ENCODE measurements at regions not wholly inside any gene's neighbourhood (a gene's known extent, or its start where the extent isn't known, plus 50 kb on each side); places are given as distances from the start of the nearest gene placed in this dataset.

GRCh38 chr2:142222715-142223114 is 91.9 kb upstream of the LRP1B start:
- no peak for ATAC-seq

GRCh38 chr2:142220901-142221300 is 90.1 kb upstream of the LRP1B start:
- ATAC-seq, result no peak

- ATAC-seq, result no peak
Measured at GRCh38 chr2:142220239-142220638, 89.4 kb upstream of the LRP1B start.

GRCh38 chr2:142218471-142218870 is 87.7 kb upstream of the LRP1B start:
- no peak for ATAC-seq

GRCh38 chr2:142217804-142218203 is 87.0 kb upstream of the LRP1B start:
- ATAC-seq, result no peak

DNA sequence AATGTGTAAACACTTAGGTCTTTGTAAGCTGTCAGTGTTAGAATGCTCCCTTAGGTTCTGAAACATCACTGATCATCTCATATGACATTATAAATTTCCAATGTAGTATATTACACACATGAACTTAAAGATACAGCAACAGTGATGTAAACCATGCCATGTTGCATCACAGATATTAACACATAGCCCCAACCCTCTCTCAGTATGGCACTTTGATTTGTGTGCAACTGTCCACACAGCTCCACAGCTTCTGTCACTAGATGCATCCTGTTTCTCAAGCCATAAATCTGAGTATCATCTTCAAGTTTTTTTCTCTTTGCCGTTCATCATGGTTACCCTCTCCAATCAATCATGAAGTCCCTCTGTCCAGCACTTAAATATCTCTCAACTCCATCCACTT is 69.2 kb upstream of the LRP1B start:
- ATAC-seq, result no peak

GRCh38 chr2:142199073-142199472 is 68.3 kb upstream of the LRP1B start:
- no peak for ATAC-seq

DNA sequence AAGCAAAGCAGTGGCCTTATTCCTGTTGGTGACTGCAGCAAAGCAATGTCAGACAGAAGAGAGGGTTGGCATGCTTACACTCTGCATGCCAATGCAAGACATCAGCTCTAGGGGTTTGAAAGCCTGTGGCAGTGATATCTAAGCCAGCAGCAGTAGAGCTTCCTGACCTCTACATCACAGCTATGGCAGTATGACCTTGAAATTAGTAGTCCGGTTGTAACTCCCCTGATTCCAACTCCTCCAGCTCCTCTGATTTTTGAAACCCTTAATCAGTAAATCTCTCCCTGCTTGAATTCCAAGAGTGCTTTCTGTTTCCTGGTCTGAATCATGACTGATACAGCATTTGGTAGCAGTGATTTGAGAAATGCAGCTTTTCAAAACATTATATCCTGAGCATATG is 60.0 kb upstream of the LRP1B start:
- ATAC-seq, result no peak

DNA sequence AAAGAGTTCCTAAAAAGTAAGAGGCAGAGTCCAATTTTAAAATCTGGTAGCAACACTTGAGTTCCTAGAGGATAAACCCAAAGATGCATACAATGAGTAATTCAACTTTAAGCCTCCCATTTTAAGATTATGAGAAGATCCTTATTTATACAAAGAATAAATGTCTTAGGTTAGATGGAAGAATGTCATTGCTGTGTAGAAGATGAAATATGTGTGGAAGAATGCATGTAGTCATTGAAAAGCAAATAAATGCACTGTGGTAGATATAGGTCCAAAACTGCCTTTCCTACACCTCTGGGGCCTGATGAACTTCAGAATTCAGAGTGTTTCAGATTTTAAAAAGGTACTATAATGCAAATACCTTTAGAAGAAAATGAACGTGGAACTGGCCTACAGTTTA is 58.7 kb upstream of the LRP1B start:
- no peak for ATAC-seq

GRCh38 chr2:142188562-142188961 is 57.7 kb upstream of the LRP1B start:
- no peak for ATAC-seq

DNA sequence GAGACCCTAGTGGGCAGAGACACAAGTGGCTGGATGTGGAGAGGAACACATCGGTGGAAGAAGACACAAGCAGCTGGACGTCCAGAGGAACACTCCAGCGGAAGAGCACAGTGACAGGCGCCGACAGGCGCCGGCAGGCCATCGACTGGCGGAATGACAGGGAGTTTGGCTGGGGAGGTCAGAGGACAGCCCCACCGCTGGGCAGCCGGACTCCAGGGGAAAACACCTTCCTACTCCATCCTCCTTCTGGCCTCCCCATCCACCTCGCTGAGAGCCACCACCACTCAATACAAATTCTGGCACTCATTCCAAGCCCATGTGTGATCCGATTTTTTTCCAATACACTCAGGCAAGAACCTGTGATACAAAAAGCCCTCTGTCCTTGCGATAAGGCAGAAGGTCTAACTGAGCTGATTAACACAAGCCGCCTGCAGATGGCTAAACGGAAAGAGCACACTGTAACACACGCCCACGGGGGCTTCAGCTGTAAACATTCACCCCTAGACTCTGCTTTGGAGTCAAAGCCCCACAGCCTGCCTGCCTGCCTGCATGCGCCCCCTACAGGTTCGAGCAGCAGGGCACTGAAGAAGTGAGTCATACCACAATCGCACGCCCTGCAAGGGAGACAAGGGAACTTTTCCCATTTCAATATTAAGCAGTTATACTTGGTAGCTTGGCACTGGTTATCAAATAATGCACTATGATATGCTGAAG is 50.2 kb upstream of the LRP1B start:
- ATAC-seq, result no peak
